ENCODE measurements at regions not wholly inside any gene's neighbourhood (a gene's known extent, or its start where the extent isn't known, plus 50 kb on each side); places are given as distances from the start of the nearest gene placed in this dataset.

DNA sequence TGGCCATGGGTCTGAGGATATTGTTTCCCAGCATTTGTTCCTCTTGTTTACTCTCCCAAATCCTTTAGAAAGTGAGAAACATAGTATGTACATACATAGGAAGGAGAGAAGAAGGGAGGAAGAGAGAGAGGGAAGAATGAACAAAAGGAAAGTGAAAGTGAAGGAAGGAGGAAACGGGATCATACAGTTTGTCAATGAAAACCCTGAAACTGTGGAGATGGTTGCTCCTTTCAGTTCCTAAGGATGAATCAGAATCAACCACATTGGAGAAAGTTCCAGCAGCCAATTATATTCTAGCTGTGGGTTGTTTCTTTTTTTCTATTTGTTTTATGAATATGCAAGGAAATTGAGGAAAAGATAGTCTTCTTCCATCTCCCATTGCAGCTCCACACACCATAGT is 396.5 kb downstream of the MLLT3 start:
- H3K9me3 ChIP-seq (ENCODE audit: low read length): no peaks in the 10 kb centered on the region
- ChIA-PET CTCF (ENCODE audit: unreplicated experiment) (no interaction called here), POLR2A (interaction anchor here (0.7 to 1.6 kb wide), 4 partner anchors 11 to 372 kb away, joined by 3 read pairs; no protein-coding TSS in a partner anchor)
- H3K4me2 ChIP-seq (ENCODE audit: low read length): 0 out of 2 replicates have a peak overlapping the region, but pooled peaks have one; percentile 7
- no peak overlapping the region for H3K4me3 ChIP-seq (ENCODE audit: low read depth, low read length, poor library complexity, severe bottlenecking)
- no peak for DNase-seq (ENCODE audit: low spot score)
- H3K79me2 ChIP-seq (ENCODE audit: insufficient read depth, low read depth, low read length): no peaks in the 10 kb centered on the region
- no TSS peak for BruUV-seq (replicated peaks)
- no peaks in the 10 kb centered on the region for H4K20me1 ChIP-seq (ENCODE audit: insufficient read depth, low read length)
- intact Hi-C loops (cut with micrococcal nuclease; ENCODE audit: unreplicated experiment): no loop called here
- no peaks in the 10 kb centered on the region for H3K36me3 ChIP-seq (ENCODE audit: insufficient read depth, low read length)
- no peak for TF ChIP-seq EZH2phosphoT487 (IDR thresholded peaks at IDR 0.05; ENCODE audit: borderline replicate concordance, low read depth, low read length)
- TF ChIP-seq, protein P1, sequence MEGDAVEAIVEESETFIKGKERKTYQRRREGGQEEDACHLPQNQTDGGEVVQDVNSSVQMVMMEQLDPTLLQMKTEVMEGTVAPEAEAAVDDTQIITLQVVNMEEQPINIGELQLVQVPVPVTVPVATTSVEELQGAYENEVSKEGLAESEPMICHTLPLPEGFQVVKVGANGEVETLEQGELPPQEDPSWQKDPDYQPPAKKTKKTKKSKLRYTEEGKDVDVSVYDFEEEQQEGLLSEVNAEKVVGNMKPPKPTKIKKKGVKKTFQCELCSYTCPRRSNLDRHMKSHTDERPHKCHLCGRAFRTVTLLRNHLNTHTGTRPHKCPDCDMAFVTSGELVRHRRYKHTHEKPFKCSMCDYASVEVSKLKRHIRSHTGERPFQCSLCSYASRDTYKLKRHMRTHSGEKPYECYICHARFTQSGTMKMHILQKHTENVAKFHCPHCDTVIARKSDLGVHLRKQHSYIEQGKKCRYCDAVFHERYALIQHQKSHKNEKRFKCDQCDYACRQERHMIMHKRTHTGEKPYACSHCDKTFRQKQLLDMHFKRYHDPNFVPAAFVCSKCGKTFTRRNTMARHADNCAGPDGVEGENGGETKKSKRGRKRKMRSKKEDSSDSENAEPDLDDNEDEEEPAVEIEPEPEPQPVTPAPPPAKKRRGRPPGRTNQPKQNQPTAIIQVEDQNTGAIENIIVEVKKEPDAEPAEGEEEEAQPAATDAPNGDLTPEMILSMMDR (conservative IDR thresholded peaks at IDR 0.05; ENCODE audit: low read length): no peak
- H3K9me2 ChIP-seq (ENCODE audit: insufficient read depth, low read length): no peaks in the 10 kb centered on the region
- H3K4me1 ChIP-seq (ENCODE audit: insufficient read depth, low read length, poor library complexity, severe bottlenecking): no peaks in the 10 kb centered on the region
- H2AFZ ChIP-seq (ENCODE audit: low read length): no peak overlapping the region
- no peak overlapping the region for H3K27ac ChIP-seq (ENCODE audit: low read depth, low read length, poor library complexity, severe bottlenecking)

DNA sequence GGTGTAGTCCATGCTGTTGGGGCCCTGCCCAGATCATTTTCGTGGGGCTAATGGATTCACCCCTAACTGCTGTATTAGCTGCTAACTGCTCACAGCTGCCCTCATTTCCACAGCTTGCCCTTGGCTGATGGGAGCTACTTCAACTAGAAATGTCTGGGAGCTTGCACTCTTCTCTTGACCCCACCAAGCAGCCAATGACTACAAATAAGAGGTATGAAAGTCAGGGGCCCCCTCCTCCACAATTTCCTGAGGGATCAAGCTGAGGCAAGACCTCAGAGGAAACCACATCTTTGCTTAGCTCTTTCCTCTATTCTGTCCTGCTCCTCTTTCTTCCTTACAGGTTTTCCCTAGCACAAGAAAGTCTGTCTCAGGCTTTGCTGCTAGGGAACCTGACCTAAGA is 397.5 kb downstream of the MLLT3 start:
- Histone ChIP-seq H3K9me2 (ENCODE audit: insufficient read depth, low read length) (no peaks in the 10 kb centered on the region), H3K9me3 (ENCODE audit: low read length) (no peaks in the 10 kb centered on the region), H4K20me1 (ENCODE audit: insufficient read depth, low read length) (no peaks in the 10 kb centered on the region), H3K4me3 (ENCODE audit: low read depth, low read length, poor library complexity, severe bottlenecking) (no peak overlapping the region), H3K36me3 (ENCODE audit: insufficient read depth, low read length) (no peaks in the 10 kb centered on the region), H3K27ac (ENCODE audit: low read depth, low read length, poor library complexity, severe bottlenecking) (no peak overlapping the region), H3K4me1 (ENCODE audit: insufficient read depth, low read length, poor library complexity, severe bottlenecking) (no peaks in the 10 kb centered on the region), H3K79me2 (ENCODE audit: insufficient read depth, low read depth, low read length) (no peaks in the 10 kb centered on the region), H3K4me2 (ENCODE audit: low read length) (no peak overlapping the region), H2AFZ (ENCODE audit: low read length) (no peak overlapping the region)
- no peak for TF ChIP-seq EZH2phosphoT487 (IDR thresholded peaks at IDR 0.05; ENCODE audit: borderline replicate concordance, low read depth, low read length)
- TF ChIP-seq, protein P1 (conservative IDR thresholded peaks at IDR 0.05; ENCODE audit: low read length): no peak
- intact Hi-C loops (cut with micrococcal nuclease; ENCODE audit: unreplicated experiment): no loop called here
- POLR2A ChIA-PET: interaction anchor here (0.6 to 1.6 kb wide), 5 partner anchors 9 to 468 kb away, joined by 3 to 5 read pairs (median 3); no protein-coding TSS in a partner anchor
- DNase-seq (ENCODE audit: low spot score): no peak
- BruUV-seq (replicated peaks): no TSS peak
- CTCF ChIA-PET (ENCODE audit: unreplicated experiment): no interaction called here

DNA sequence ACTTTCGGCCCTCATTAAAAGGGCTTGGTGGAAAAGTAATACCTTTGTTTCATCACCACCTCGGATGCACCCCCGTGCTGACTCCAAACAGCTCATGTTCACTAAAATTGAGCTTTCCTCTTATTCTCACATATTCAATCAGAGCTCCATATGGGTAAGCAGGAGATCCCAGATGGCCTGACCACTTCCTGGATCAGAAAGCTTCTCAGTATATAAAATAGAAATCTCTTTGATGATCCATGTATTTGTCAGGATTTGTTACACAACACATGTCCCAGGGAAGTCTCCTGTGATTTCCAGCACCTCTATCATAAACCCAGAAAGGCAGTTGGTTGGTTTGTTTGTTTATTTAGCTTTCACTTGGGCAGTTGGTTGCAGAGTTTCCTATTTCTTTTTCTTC is 402.0 kb downstream of the MLLT3 start:
- ChIA-PET POLR2A (interaction anchor here (0.6 kb wide), 1 partner anchor 17 kb away, joined by 3 read pairs; no protein-coding TSS in a partner anchor), CTCF (ENCODE audit: unreplicated experiment) (no interaction called here)
- DNase-seq (ENCODE audit: low spot score): no peak
- Histone ChIP-seq H3K79me2 (ENCODE audit: insufficient read depth, low read depth, low read length) (no peaks in the 10 kb centered on the region), H3K9me2 (ENCODE audit: insufficient read depth, low read length) (no peaks in the 10 kb centered on the region), H2AFZ (ENCODE audit: low read length) (no peak overlapping the region), H3K27ac (ENCODE audit: low read depth, low read length, poor library complexity, severe bottlenecking) (no peak overlapping the region), H3K4me3 (ENCODE audit: low read depth, low read length, poor library complexity, severe bottlenecking) (no peak overlapping the region), H3K36me3 (ENCODE audit: insufficient read depth, low read length) (no peaks in the 10 kb centered on the region), H4K20me1 (ENCODE audit: insufficient read depth, low read length) (no peaks in the 10 kb centered on the region), H3K4me1 (ENCODE audit: insufficient read depth, low read length, poor library complexity, severe bottlenecking) (no peaks in the 10 kb centered on the region), H3K9me3 (ENCODE audit: low read length) (no peaks in the 10 kb centered on the region), H3K4me2 (ENCODE audit: low read length) (no peak overlapping the region)
- intact Hi-C loops (cut with micrococcal nuclease; ENCODE audit: unreplicated experiment): no loop called here
- TF ChIP-seq, protein P1 (conservative IDR thresholded peaks at IDR 0.05; ENCODE audit: low read length): no peak
- TF ChIP-seq EZH2phosphoT487 (IDR thresholded peaks at IDR 0.05; ENCODE audit: borderline replicate concordance, low read depth, low read length): no peak
- BruUV-seq (replicated peaks): no TSS peak

Data from OCI-LY7 (cell line).